Calu3 (cell line): ENCODE measurements at regions not wholly inside any gene's neighbourhood (a gene's known extent, or its start where the extent isn't known, plus 50 kb on each side); places are given as distances from the start of the nearest gene placed in this dataset.

Source experiments
- BruUV-seq: library from RNA; stranded (reverse); fragments of 400-500 nt; replicated peaks from 2 replicates; lab custom pipeline; 2021; lab: Mats Ljungman, UMichigan
- CTCF ChIA-PET: fragments of 300-600 bp; sonication (Branson Sonifier 250); formaldehyde crosslinking; loops from one replicate; lab custom pipeline; 2022; ENCODE audit warnings: antibody characterized with exemption; lab: Charles Lee
- DNase-seq: peaks from one replicate; pipeline ENCODE4 v3.0.0; 2022
- H3K27ac Mint-ChIP-seq: one replicate; pipeline ENCODE4 v1.8.0; 2022; ENCODE audit warnings: mixed read lengths; ENCODE audit not compliant: unreplicated experiment
- H3K27me3 Mint-ChIP-seq: one replicate; pipeline ENCODE4 v1.8.0; 2022; ENCODE audit warnings: mixed read lengths; ENCODE audit not compliant: unreplicated experiment
- H3K36me3 Mint-ChIP-seq: one replicate; pipeline ENCODE4 v1.8.0; 2022; ENCODE audit warnings: mild to moderate bottlenecking, moderate library complexity, mixed read lengths; ENCODE audit not compliant: insufficient read depth, unreplicated experiment
- H3K4me1 Mint-ChIP-seq: one replicate; pipeline ENCODE4 v1.8.0; 2022; ENCODE audit warnings: mild to moderate bottlenecking, low read depth, mixed read lengths; ENCODE audit not compliant: unreplicated experiment
- H3K4me3 Mint-ChIP-seq: one replicate; pipeline ENCODE4 v1.8.0; 2022; ENCODE audit warnings: mild to moderate bottlenecking, low read depth, moderate library complexity, mixed read lengths; ENCODE audit not compliant: unreplicated experiment
- H3K9me3 Mint-ChIP-seq: one replicate; pipeline ENCODE4 v1.8.0; 2022; ENCODE audit warnings: low read depth, mixed read lengths; ENCODE audit not compliant: unreplicated experiment
- CTCF ChIP-seq: fragments of 200-600 bp; IDR thresholded peaks from one replicate; pipeline ENCODE4 v1.8.0; 2022; ENCODE audit warnings: antibody characterized with exemption; ENCODE audit not compliant: unreplicated experiment
- intact Hi-C: fragments of 100-400 bp; cut with micrococcal nuclease; formaldehyde crosslinking; loops from one replicate; pipeline ENCODE4 v1.10.0; 2022; ENCODE audit not compliant: unreplicated experiment

DNA sequence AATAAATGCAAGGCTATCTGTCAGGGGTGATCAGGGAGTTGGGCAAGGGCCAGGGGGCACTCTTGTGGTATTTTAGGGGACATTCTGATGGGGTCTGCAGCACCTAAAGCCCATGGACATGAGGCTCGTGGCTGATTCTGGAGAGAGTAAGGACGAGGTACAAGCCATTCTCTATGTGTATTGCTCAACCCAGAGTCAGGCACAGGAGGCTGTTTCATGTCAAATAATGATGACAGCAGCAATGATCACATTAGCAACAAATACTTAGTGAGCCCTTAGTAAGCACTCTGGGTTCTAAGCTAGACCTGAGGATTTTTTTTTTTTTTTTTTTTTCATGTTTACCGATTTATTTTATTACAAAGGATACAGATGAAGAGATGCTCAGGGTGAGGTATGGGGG lies 83.5 kb upstream of the THY1 start:
- CTCF ChIA-PET: no interaction called here
- H3K27me3 Mint-ChIP-seq: no peaks in the 10 kb centered on the region
- H3K36me3 Mint-ChIP-seq: no peaks in the 10 kb centered on the region
- no TSS peak for BruUV-seq
- no peaks in the 10 kb centered on the region for H3K4me1 Mint-ChIP-seq
- no peak overlapping the region for H3K4me3 Mint-ChIP-seq
- intact Hi-C loops: no loop called here
- DNase-seq: no peak
- TF ChIP-seq CTCF: no peak
- H3K27ac Mint-ChIP-seq: no peak overlapping the region
- no peaks in the 10 kb centered on the region for H3K9me3 Mint-ChIP-seq

- no peaks in the 10 kb centered on the region for H3K36me3 Mint-ChIP-seq
- no peak for DNase-seq
- BruUV-seq: no TSS peak
- H3K9me3 Mint-ChIP-seq: no peaks in the 10 kb centered on the region
- intact Hi-C loops: no loop called here
- peaks cover 2% of the 10 kb centered on the region for H3K27me3 Mint-ChIP-seq
- no peak for TF ChIP-seq CTCF
- CTCF ChIA-PET: no interaction called here
- no peak overlapping the region for H3K27ac Mint-ChIP-seq
- H3K4me3 Mint-ChIP-seq: no peak overlapping the region
- no peaks in the 10 kb centered on the region for H3K4me1 Mint-ChIP-seq
Observed at GRCh38 chr11:119505861-119506260, 82.9 kb upstream of the THY1 start.

GRCh38 chr11:119505071-119505470 lies 82.1 kb upstream of the THY1 start:
- no peaks in the 10 kb centered on the region for H3K36me3 Mint-ChIP-seq
- H3K27me3 Mint-ChIP-seq: peaks cover 7% of the 10 kb centered on the region
- CTCF ChIA-PET: interaction anchor here (0.6 to 1.6 kb wide), 2 partner anchors 10 to 82 kb away, joined by 3 to 5 read pairs; no protein-coding TSS in a partner anchor
- no peaks in the 10 kb centered on the region for H3K9me3 Mint-ChIP-seq
- no TSS peak for BruUV-seq
- intact Hi-C loops: no loop called here
- H3K27ac Mint-ChIP-seq: no peak overlapping the region
- TF ChIP-seq CTCF: no peak
- no peaks in the 10 kb centered on the region for H3K4me1 Mint-ChIP-seq
- no peak overlapping the region for H3K4me3 Mint-ChIP-seq
- DNase-seq: no peak

GRCh38 chr11:119504371-119504770 lies 81.4 kb upstream of the THY1 start:
- no peaks in the 10 kb centered on the region for H3K36me3 Mint-ChIP-seq
- H3K9me3 Mint-ChIP-seq: no peaks in the 10 kb centered on the region
- no peak for TF ChIP-seq CTCF
- CTCF ChIA-PET: interaction anchor here (1.6 kb wide), 1 partner anchor 11 kb away, joined by 3 read pairs; no protein-coding TSS in a partner anchor
- H3K27me3 Mint-ChIP-seq: peaks cover 7% of the 10 kb centered on the region
- no peak for DNase-seq
- no peak overlapping the region for H3K27ac Mint-ChIP-seq
- no peaks in the 10 kb centered on the region for H3K4me1 Mint-ChIP-seq
- intact Hi-C loops: no loop called here
- BruUV-seq: no TSS peak
- no peak overlapping the region for H3K4me3 Mint-ChIP-seq
